Esophagus squamous epithelium (tissue), 4 donors: ENCODE measurements at regions not wholly inside any gene's neighbourhood (a gene's known extent, or its start where the extent isn't known, plus 50 kb on each side); places are given as distances from the start of the nearest gene placed in this dataset.

Source experiments
- POLR2A ChIP-seq, 4 donors: fragments of 450-650 bp; IDR thresholded peaks; one replicate each; pipeline ENCODE4 v1.6.1; 2017; ENCODE audit warnings: antibody characterized with exemption in 4 of 4, mild to moderate bottlenecking in 4 of 4, moderate library complexity in 3 of 4
- TF ChIP-seq, protein P1 (sequence below), 6 experiments: fragments of 450-650 bp in 4 of 6; fragments of 200-600 bp in 2 of 6; sonication (generic) in 2 of 6; IDR thresholded peaks; one replicate each; pipeline ENCODE4 v1.5.1; 2016 to 2019; ENCODE audit warnings: antibody characterized with exemption in 6 of 6, mild to moderate bottlenecking in 4 of 6, moderate library complexity in 4 of 6

GRCh38 chr6:24016286-24016685 is 109.7 kb upstream of the NRSN1 start:
- TF ChIP-seq POLR2A (IDR thresholded peaks at IDR 0.05) = no peak
- TF ChIP-seq, protein P1, sequence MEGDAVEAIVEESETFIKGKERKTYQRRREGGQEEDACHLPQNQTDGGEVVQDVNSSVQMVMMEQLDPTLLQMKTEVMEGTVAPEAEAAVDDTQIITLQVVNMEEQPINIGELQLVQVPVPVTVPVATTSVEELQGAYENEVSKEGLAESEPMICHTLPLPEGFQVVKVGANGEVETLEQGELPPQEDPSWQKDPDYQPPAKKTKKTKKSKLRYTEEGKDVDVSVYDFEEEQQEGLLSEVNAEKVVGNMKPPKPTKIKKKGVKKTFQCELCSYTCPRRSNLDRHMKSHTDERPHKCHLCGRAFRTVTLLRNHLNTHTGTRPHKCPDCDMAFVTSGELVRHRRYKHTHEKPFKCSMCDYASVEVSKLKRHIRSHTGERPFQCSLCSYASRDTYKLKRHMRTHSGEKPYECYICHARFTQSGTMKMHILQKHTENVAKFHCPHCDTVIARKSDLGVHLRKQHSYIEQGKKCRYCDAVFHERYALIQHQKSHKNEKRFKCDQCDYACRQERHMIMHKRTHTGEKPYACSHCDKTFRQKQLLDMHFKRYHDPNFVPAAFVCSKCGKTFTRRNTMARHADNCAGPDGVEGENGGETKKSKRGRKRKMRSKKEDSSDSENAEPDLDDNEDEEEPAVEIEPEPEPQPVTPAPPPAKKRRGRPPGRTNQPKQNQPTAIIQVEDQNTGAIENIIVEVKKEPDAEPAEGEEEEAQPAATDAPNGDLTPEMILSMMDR (IDR thresholded peaks at IDR 0.05) = no peak
